Astrocyte (in vitro differentiated cells and primary cell): ENCODE measurements at regions not wholly inside any gene's neighbourhood (a gene's known extent, or its start where the extent isn't known, plus 50 kb on each side); places are given as distances from the start of the nearest gene placed in this dataset.

Experiments
- CTCF ChIP-seq: IDR thresholded peaks from 2 replicates; pipeline ENCODE4 v1.5.1; 2011; ENCODE audit warnings: low read depth, mild to moderate bottlenecking, inconsistent platforms, low read length, moderate library complexity; ENCODE audit not compliant: insufficient read depth
- EZH2 ChIP-seq: IDR thresholded peaks from 2 replicates; pipeline ENCODE4 v1.6.1; 2012; ENCODE audit warnings: mild to moderate bottlenecking, low read length, inconsistent platforms; ENCODE audit not compliant: insufficient read depth

- TF ChIP-seq EZH2: no peak
- TF ChIP-seq CTCF: no peak
These were observed 201.3 kb downstream of the REEP3 start for GRCh38 chr10:63722537-63722936.
